IMR-90 (cell line): ENCODE measurements at regions not wholly inside any gene's neighbourhood (a gene's known extent, or its start where the extent isn't known, plus 50 kb on each side); places are given as distances from the start of the nearest gene placed in this dataset.
A peak's percentile ranks its signal among the peaks of the same experiment; 100 is the strongest.

Experiments used
- ATAC-seq: fragments of 200-7000 bp; cut with Tn5 transposase; 2 replicates; pipeline ENCODE4 v1.9.1; 2020; ENCODE audit warnings: low read depth, mild to moderate bottlenecking, moderate library complexity
- BruUV-seq: library from RNA; stranded (reverse); fragments of 400-500 nt; replicated peaks from 2 replicates; lab custom pipeline; 2021; lab: Mats Ljungman, UMichigan
- CTCF ChIA-PET: fragments of 300-600 bp; formaldehyde crosslinking; extraction: SDS; loops from one replicate; lab custom pipeline; 2021; ENCODE audit warnings: antibody characterized with exemption; lab: Yijun Ruan, JAX
- POLR2A ChIA-PET: fragments of 300-600 bp; sonication (Branson Sonifier 250); formaldehyde crosslinking; loops from one replicate; lab custom pipeline; 2022; ENCODE audit warnings: antibody characterized with exemption; ENCODE audit not compliant: unreplicated experiment; lab: Charles Lee
- DNase-seq: peaks from one replicate; pipeline ENCODE4 v3.0.0; 2013
- H2AFZ ChIP-seq: replicated peaks from 2 replicates; pipeline ENCODE3; 2013; ENCODE audit warnings: low read length, mild to moderate bottlenecking; ENCODE audit not compliant: poor library complexity
- H2AK5ac ChIP-seq: 2 replicates; pipeline ENCODE4 v1.6.1; 2013; ENCODE audit warnings: low read depth, low read length, inconsistent platforms
- H2AK9ac ChIP-seq: replicated peaks from 2 replicates; pipeline ENCODE3; 2013; ENCODE audit warnings: mild to moderate bottlenecking, low read depth, low read length, moderate library complexity; ENCODE audit not compliant: poor library complexity
- H2BK120ac ChIP-seq: 2 replicates; pipeline ENCODE4 v1.6.1; 2013; ENCODE audit warnings: low read depth, low read length, inconsistent platforms
- H2BK15ac ChIP-seq: 3 replicates; pipeline ENCODE4 v1.6.1; 2013; ENCODE audit warnings: low read depth, low read length, inconsistent platforms
- H2BK20ac ChIP-seq: 2 replicates; pipeline ENCODE4 v1.6.1; 2013; ENCODE audit warnings: low read depth, mild to moderate bottlenecking, inconsistent platforms, low read length, moderate library complexity
- H2BK5ac ChIP-seq: 2 replicates; pipeline ENCODE4 v1.6.1; 2013; ENCODE audit warnings: mild to moderate bottlenecking, low read depth, low read length, inconsistent platforms; ENCODE audit not compliant: poor library complexity, severe bottlenecking
- H3K14ac ChIP-seq: replicated peaks from 2 replicates; pipeline ENCODE4 v1.6.1; 2013; ENCODE audit warnings: low read depth, low read length, inconsistent platforms
- H3K18ac ChIP-seq: 2 replicates; pipeline ENCODE4 v1.6.1; 2013; ENCODE audit warnings: low read depth, low read length, control low read depth
- H3K23ac ChIP-seq: 2 replicates; pipeline ENCODE4 v1.6.1; 2013; ENCODE audit warnings: low read depth, low read length, inconsistent platforms
- H3K27ac ChIP-seq: 2 replicates; pipeline ENCODE4 v1.5.1; 2013; ENCODE audit warnings: mild to moderate bottlenecking, control low read depth, low read length; ENCODE audit not compliant: insufficient read depth
- H3K27me3 ChIP-seq: 2 replicates; pipeline ENCODE4 v1.6.1; 2013; ENCODE audit warnings: low read length; ENCODE audit not compliant: control insufficient read depth, insufficient read depth
- H3K36me3 ChIP-seq: 2 replicates; pipeline ENCODE4 v1.6.1; 2013; ENCODE audit warnings: low read length, mixed read lengths; ENCODE audit not compliant: control insufficient read depth, insufficient read depth
- H3K4ac ChIP-seq: 2 replicates; pipeline ENCODE4 v1.6.1; 2013; ENCODE audit warnings: low read depth, low read length, inconsistent platforms
- H3K4me1 ChIP-seq: 2 replicates; pipeline ENCODE4 v1.6.1; 2013; ENCODE audit warnings: low read length, mixed read lengths; ENCODE audit not compliant: control insufficient read depth, insufficient read depth
- H3K4me2 ChIP-seq: 2 replicates; pipeline ENCODE4 v1.6.1; 2013; ENCODE audit warnings: low read depth, mild to moderate bottlenecking, control low read depth, low read length, moderate library complexity
- H3K4me3 ChIP-seq: 2 replicates; pipeline ENCODE4 v1.5.1; 2013; ENCODE audit warnings: low read depth, mild to moderate bottlenecking, control low read depth, low read length, moderate library complexity; ENCODE audit not compliant: insufficient read depth
- H3K56ac ChIP-seq: 2 replicates; pipeline ENCODE4 v1.6.1; 2013; ENCODE audit warnings: low read length, inconsistent platforms; ENCODE audit not compliant: insufficient read depth; ENCODE audit errors: extremely low read depth
- H3K79me1 ChIP-seq, 2 experiments: 2 replicates each; pipeline ENCODE4 v1.6.1; 2013; ENCODE audit warnings: low read length in 2 of 2, inconsistent platforms in 1 of 2, low read depth in 1 of 2
- H3K9ac ChIP-seq: 2 replicates; pipeline ENCODE4 v1.6.1; 2013; ENCODE audit warnings: low read depth, low read length, control low read depth
- H3K9me1 ChIP-seq: 2 replicates; pipeline ENCODE4 v1.6.1; 2013; ENCODE audit warnings: low read length, inconsistent platforms; ENCODE audit not compliant: insufficient read depth
- H3K9me3 ChIP-seq: 2 replicates; pipeline ENCODE4 v1.6.1; 2013; ENCODE audit warnings: low read length; ENCODE audit not compliant: control insufficient read depth, insufficient read depth
- H4K20me1 ChIP-seq: 2 replicates; pipeline ENCODE4 v1.6.1; 2013; ENCODE audit warnings: low read length, inconsistent platforms; ENCODE audit not compliant: insufficient read depth
- H4K5ac ChIP-seq: 2 replicates; pipeline ENCODE4 v1.6.1; 2013; ENCODE audit warnings: mild to moderate bottlenecking, low read depth, low read length, control low read depth
- H4K8ac ChIP-seq, 2 experiments: 2 replicates each; pipeline ENCODE4 v1.6.1; 2013; ENCODE audit warnings: low read depth in 2 of 2, low read length in 2 of 2, control low read depth in 1 of 2, inconsistent platforms in 1 of 2
- H4K91ac ChIP-seq: 2 replicates; pipeline ENCODE4 v1.6.1; 2013; ENCODE audit warnings: low read depth, low read length, inconsistent platforms; ENCODE audit not compliant: insufficient read depth
- MAFK ChIP-seq: IDR thresholded peaks from 2 replicates; pipeline ENCODE4 v1.6.1; 2012; ENCODE audit warnings: low read depth, low read length, improper control_type of control experiment
- MAZ ChIP-seq: IDR thresholded peaks from 2 replicates; pipeline ENCODE4 v1.6.1; 2012; ENCODE audit warnings: low read depth, mild to moderate bottlenecking, low read length, improper control_type of control experiment, moderate library complexity, borderline replicate concordance
- WGBS, 2 experiments: methylation state at CpG; one replicate each; pipeline versions ENCODE4 v1.1.5 to v1.1.7; 2013; ENCODE audit warnings: missing lambda C conversion rate in 2 of 2; ENCODE audit not compliant: insufficient read length in 1 of 2; ENCODE audit errors: extremely low coverage in 2 of 2; 5-methylcytosine and 5-hydroxymethylcytosine counted together
- dilution Hi-C: fragments of 300-500 bp; cut with HindIII; formaldehyde crosslinking; loops from one replicate; pipeline ENCODE4 v1.14.3; 2018; ENCODE audit warnings: low sequenced_read_pairs; ENCODE audit not compliant: unreplicated experiment
- in situ Hi-C: fragments of 300-500 bp; cut with MboI; formaldehyde crosslinking; loops from 3 replicates; pipeline ENCODE4 v1.14.3; 2019; ENCODE audit warnings: low sequenced_read_pairs, inconsistent platforms, mixed read lengths
- intact Hi-C: fragments of 100-400 bp; cut with micrococcal nuclease; formaldehyde crosslinking; loops from 2 replicates; pipeline ENCODE4 v1.10.0; 2022

DNA sequence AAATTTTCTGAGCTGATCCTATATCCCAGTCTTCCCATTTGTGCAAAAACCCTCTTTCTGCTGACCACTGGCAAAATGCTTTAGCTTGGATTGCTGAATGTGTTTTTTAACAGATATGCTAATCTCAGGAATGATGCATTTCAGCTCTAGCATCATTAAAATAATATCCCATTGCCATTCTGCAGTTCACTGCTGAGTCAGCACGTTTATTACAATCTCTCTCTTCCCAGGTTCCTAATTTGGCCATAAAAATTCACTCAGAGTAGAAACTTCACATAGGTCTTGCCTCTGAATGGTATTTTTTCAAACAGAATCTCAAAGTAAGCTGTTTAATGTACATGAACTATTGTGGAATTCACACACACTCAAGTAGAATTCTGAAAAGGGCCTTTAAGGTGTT lies 509.6 kb upstream of the SUCLG2 start:
- Histone ChIP-seq H3K9me3 (peaks cover 3% of the 10 kb centered on the region; the same call in 1 of the 2 replicates), H2AK9ac (no peak overlapping the region), H3K14ac (no peak overlapping the region), H3K27ac (no peak overlapping the region), H3K36me3 (no peaks in the 10 kb centered on the region), H3K4me3 (no peak overlapping the region), H4K8ac (no peak overlapping the region), H3K4me2 (no peak overlapping the region), H4K20me1 (no peaks in the 10 kb centered on the region), H3K18ac (no peak overlapping the region), H2BK20ac (no peak overlapping the region), H3K4me1 (no peaks in the 10 kb centered on the region), H3K56ac (no peak overlapping the region), H2BK5ac (no peak overlapping the region), H3K4ac (no peak overlapping the region), H3K79me1 (no peaks in the 10 kb centered on the region), H2AK5ac (no peak overlapping the region), H3K9ac (no peak overlapping the region), H2AFZ (no peak overlapping the region), H2BK15ac (no peak overlapping the region), H2BK120ac (no peak overlapping the region), H3K23ac (no peak overlapping the region), H3K27me3 (no peaks in the 10 kb centered on the region), H4K5ac (no peak overlapping the region), H4K91ac (no peak overlapping the region), H3K9me1 (no peaks in the 10 kb centered on the region)
- CTCF ChIA-PET, result no interaction called here
- POLR2A ChIA-PET, result no interaction called here
- TF ChIP-seq MAZ (no peak), MAFK (peak; percentile 93)
- ATAC-seq (no peak), DNase-seq (no peak)
- WGBS, 2 experiments, result no CpG with 5 or more reads among the region's 1 CpG
- dilution Hi-C loops, result no loop called here
- intact Hi-C loops, result no loop called here
- BruUV-seq, result no TSS peak
- in situ Hi-C loops, result no loop called here
